WTC11 (cell line): ENCODE measurements at regions not wholly inside any gene's neighbourhood (a gene's known extent, or its start where the extent isn't known, plus 50 kb on each side); places are given as distances from the start of the nearest gene placed in this dataset.

Experiments
- ATAC-seq: fragments of 200-7000 bp; cut with Tn5 transposase; 2 replicates; pipeline ENCODE4 v1.10.0; 2021; ENCODE audit warnings: mild to moderate bottlenecking, moderate library complexity
- CTCF ChIA-PET: fragments of 300-600 bp; sonication (Branson Sonifier 250); formaldehyde crosslinking; loops from one replicate; lab custom pipeline; 2021; ENCODE audit warnings: antibody characterized with exemption; lab: Charles Lee
- POLR2A ChIA-PET: fragments of 350-600 bp; sonication (Branson Sonifier 250); formaldehyde crosslinking; loops from one replicate; lab custom pipeline; 2021; ENCODE audit warnings: antibody characterized with exemption; lab: Charles Lee
- DNase-seq: peaks from one replicate; pipeline ENCODE4 v3.0.0; 2021; ENCODE audit warnings: low spot score
- H3K27ac Mint-ChIP-seq: 2 replicates; pipeline ENCODE4 v1.8.0; 2021; ENCODE audit warnings: mixed read lengths
- H3K27me3 Mint-ChIP-seq: 2 replicates; pipeline ENCODE4 v1.8.0; 2021; ENCODE audit warnings: low read depth, mild to moderate bottlenecking, moderate library complexity, mixed read lengths
- H3K36me3 Mint-ChIP-seq: 2 replicates; pipeline ENCODE4 v1.8.0; 2021; ENCODE audit warnings: mixed read lengths
- H3K4me1 Mint-ChIP-seq: 2 replicates; pipeline ENCODE4 v1.8.0; 2022; ENCODE audit warnings: mixed read lengths
- H3K4me3 Mint-ChIP-seq: 2 replicates; pipeline ENCODE4 v1.8.0; 2021; ENCODE audit warnings: mild to moderate bottlenecking, moderate library complexity, mixed read lengths
- H3K9me3 Mint-ChIP-seq: 2 replicates; pipeline ENCODE4 v1.8.0; 2021; ENCODE audit warnings: mixed read lengths
- CREB1 ChIP-seq: sonication (generic); formaldehyde crosslinking; IDR thresholded peaks from 2 replicates; pipeline ENCODE4 v1.8.0; 2023; ENCODE audit warnings: mild to moderate bottlenecking, missing genetic modification reagents
- ETV6 ChIP-seq: sonication (generic); formaldehyde crosslinking; IDR thresholded peaks from 2 replicates; pipeline ENCODE4 v1.8.1; 2022; ENCODE audit warnings: mild to moderate bottlenecking, missing genetic modification reagents
- HMGA2 ChIP-seq: fragments of 250-450 bp; sonication (Bioruptor Pico); IDR thresholded peaks from 2 replicates; pipeline ENCODE4 v1.4.0; 2021; ENCODE audit warnings: mild to moderate bottlenecking, moderate library complexity
- IRF2 ChIP-seq: sonication (generic); formaldehyde crosslinking; IDR thresholded peaks from 2 replicates; pipeline ENCODE4 v1.8.0; 2022; ENCODE audit warnings: low read depth, missing genetic modification reagents, borderline replicate concordance
- OVOL2 ChIP-seq: fragments of 250-450 bp; sonication (Bioruptor Pico); IDR thresholded peaks from 2 replicates; pipeline ENCODE4 v1.9.0; 2021; ENCODE audit warnings: mild to moderate bottlenecking, borderline replicate concordance
- RELA ChIP-seq: sonication (generic); formaldehyde crosslinking; IDR thresholded peaks from 2 replicates; pipeline ENCODE4 v1.8.1; 2022; ENCODE audit warnings: missing genetic modification reagents, mild to moderate bottlenecking, borderline replicate concordance
- ZBTB21 ChIP-seq: sonication (generic); formaldehyde crosslinking; IDR thresholded peaks from 2 replicates; pipeline ENCODE4 v1.8.1; 2023; ENCODE audit warnings: mild to moderate bottlenecking, missing genetic modification reagents, borderline replicate concordance
- ZNF263 ChIP-seq: sonication (generic); formaldehyde crosslinking; IDR thresholded peaks from 2 replicates; pipeline ENCODE4 v1.8.1; 2022; ENCODE audit warnings: low read depth, mild to moderate bottlenecking, moderate library complexity, missing genetic modification reagents
- TF ChIP-seq, protein P1 (sequence below): sonication (generic); formaldehyde crosslinking; IDR thresholded peaks from 2 replicates; pipeline ENCODE4 v1.8.1; 2023; ENCODE audit warnings: mild to moderate bottlenecking, missing genetic modification reagents, borderline replicate concordance
- TF ChIP-seq, protein P2 (sequence below): sonication (generic); formaldehyde crosslinking; IDR thresholded peaks from 2 replicates; pipeline ENCODE4 v1.8.0; 2022; ENCODE audit warnings: mild to moderate bottlenecking, missing genetic modification reagents
- TF ChIP-seq, protein P3 (sequence below): sonication (generic); formaldehyde crosslinking; IDR thresholded peaks from 2 replicates; pipeline ENCODE4 v1.8.1; 2023; ENCODE audit warnings: mild to moderate bottlenecking, missing genetic modification reagents, moderate library complexity
- TF ChIP-seq, protein P4 (sequence below): sonication (generic); formaldehyde crosslinking; IDR thresholded peaks from 2 replicates; pipeline ENCODE4 v1.8.0; 2022; ENCODE audit warnings: mild to moderate bottlenecking, missing genetic modification reagents
- TF ChIP-seq, protein P5 (sequence below): sonication (generic); formaldehyde crosslinking; IDR thresholded peaks from 2 replicates; pipeline ENCODE4 v1.8.0; 2023; ENCODE audit warnings: mild to moderate bottlenecking, missing genetic modification reagents

DNA sequence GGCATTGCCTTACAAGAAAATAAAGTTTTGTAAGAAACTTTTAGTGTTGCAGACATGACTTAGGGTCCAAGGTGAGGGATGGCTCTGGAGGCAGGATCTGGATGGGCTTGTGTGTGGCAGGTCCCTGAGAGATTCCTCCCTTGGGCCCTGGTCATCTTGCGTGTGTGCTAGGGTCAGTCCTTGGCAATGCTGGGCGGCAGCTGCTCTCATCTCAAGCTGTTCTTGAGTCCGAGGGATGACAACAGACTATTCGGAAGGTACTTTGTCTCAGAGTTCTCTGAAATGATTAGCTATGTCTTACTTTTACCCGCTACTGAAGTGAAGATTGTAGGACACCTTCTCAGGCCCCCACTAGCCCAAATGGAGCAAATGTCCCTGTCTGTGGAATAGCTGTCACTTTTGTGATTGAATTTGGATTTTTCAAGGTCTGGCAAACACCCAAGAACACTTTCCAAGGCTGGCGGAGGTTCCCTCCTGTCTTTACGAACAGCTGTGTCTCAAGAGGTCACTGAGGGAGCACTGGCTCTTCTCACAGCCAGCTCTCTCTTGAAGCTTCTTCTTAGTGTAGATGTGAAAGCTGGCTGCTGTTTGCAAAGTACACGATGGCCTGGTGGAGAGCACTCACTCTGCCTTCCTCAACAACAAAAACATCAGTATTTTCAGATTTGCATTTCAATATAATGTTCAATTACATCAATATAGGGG lies 253.6 kb downstream of the STK31 start (continued):
- TF ChIP-seq, protein P1, sequence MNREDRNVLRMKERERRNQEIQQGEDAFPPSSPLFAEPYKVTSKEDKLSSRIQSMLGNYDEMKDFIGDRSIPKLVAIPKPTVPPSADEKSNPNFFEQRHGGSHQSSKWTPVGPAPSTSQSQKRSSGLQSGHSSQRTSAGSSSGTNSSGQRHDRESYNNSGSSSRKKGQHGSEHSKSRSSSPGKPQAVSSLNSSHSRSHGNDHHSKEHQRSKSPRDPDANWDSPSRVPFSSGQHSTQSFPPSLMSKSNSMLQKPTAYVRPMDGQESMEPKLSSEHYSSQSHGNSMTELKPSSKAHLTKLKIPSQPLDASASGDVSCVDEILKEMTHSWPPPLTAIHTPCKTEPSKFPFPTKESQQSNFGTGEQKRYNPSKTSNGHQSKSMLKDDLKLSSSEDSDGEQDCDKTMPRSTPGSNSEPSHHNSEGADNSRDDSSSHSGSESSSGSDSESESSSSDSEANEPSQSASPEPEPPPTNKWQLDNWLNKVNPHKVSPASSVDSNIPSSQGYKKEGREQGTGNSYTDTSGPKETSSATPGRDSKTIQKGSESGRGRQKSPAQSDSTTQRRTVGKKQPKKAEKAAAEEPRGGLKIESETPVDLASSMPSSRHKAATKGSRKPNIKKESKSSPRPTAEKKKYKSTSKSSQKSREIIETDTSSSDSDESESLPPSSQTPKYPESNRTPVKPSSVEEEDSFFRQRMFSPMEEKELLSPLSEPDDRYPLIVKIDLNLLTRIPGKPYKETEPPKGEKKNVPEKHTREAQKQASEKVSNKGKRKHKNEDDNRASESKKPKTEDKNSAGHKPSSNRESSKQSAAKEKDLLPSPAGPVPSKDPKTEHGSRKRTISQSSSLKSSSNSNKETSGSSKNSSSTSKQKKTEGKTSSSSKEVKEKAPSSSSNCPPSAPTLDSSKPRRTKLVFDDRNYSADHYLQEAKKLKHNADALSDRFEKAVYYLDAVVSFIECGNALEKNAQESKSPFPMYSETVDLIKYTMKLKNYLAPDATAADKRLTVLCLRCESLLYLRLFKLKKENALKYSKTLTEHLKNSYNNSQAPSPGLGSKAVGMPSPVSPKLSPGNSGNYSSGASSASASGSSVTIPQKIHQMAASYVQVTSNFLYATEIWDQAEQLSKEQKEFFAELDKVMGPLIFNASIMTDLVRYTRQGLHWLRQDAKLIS (CRISPR knock-in tag): no peak
- TF ChIP-seq, all 79 proteins: peak for 0

DNA sequence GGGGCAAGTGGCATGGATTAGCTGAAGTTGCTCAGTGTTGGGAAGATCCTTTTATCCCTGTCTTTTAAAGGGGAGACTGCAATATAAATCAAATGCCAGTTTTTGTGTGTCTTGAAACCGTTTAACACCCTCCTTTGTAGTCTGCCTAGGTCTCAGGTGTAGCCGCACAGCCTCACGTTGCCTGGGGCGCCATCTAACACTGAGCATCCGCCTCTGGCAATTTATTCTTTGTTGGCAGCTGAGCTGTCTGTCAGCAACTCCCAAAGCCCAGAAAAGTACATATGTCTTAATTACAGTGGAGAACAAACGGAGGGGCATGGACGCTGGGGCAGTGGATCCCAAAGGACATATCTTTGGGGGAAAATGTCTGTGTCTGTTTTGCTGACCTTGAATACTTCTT lies 254.7 kb downstream of the STK31 start:
- H3K27me3 Mint-ChIP-seq: no peaks in the 10 kb centered on the region
- no peaks in the 10 kb centered on the region for H3K36me3 Mint-ChIP-seq
- POLR2A ChIA-PET: no interaction called here
- no peak for DNase-seq
- 0 out of 2 replicates have a peak, but pooled peaks cover 5% of the 10 kb centered on the region for H3K9me3 Mint-ChIP-seq
- H3K4me3 Mint-ChIP-seq: no peak overlapping the region
- ATAC-seq: no peak
- no peak overlapping the region for H3K27ac Mint-ChIP-seq
- peaks cover 24% of the 10 kb centered on the region for H3K4me1 Mint-ChIP-seq
- CTCF ChIA-PET: no interaction called here
- TF ChIP-seq CREB1 (CRISPR knock-in tag) (no peak), IRF2 (no peak), RELA (no peak)
- TF ChIP-seq, protein P2, sequence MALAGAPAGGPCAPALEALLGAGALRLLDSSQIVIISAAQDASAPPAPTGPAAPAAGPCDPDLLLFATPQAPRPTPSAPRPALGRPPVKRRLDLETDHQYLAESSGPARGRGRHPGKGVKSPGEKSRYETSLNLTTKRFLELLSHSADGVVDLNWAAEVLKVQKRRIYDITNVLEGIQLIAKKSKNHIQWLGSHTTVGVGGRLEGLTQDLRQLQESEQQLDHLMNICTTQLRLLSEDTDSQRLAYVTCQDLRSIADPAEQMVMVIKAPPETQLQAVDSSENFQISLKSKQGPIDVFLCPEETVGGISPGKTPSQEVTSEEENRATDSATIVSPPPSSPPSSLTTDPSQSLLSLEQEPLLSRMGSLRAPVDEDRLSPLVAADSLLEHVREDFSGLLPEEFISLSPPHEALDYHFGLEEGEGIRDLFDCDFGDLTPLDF (CRISPR knock-in tag): no peak

DNA sequence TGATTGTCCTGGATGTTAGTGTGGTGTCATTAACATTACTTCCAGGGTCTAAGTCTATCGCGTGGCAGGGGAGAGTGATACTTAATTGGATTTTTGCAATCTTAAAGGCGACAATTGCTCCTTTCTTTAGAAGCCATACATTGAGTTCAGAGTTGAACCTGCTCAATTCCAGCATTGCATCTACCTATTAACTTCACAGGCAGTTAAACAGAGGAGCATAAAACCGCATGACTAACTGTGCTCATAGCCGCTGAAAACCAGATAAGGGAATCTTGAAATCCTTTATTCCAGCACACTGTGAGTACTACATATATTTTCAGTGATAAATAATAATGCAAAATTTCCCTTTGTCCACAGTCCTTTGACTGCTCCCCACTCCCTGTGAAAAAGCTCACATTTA lies 255.3 kb downstream of the STK31 start:
- no peak for ATAC-seq
- peaks cover 26% of the 10 kb centered on the region for H3K4me1 Mint-ChIP-seq
- TF ChIP-seq HMGA2 (CRISPR knock-in tag) (no peak), ETV6 (CRISPR knock-in tag) (no peak), ZBTB21 (CRISPR knock-in tag) (no peak)
- TF ChIP-seq, protein P3, sequence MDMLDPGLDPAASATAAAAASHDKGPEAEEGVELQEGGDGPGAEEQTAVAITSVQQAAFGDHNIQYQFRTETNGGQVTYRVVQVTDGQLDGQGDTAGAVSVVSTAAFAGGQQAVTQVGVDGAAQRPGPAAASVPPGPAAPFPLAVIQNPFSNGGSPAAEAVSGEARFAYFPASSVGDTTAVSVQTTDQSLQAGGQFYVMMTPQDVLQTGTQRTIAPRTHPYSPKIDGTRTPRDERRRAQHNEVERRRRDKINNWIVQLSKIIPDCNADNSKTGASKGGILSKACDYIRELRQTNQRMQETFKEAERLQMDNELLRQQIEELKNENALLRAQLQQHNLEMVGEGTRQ (CRISPR knock-in tag): no peak
- TF ChIP-seq, all 79 proteins: peak for 0
- CTCF ChIA-PET: no interaction called here
- Mint-ChIP-seq H3K27ac (no peak overlapping the region), H3K9me3 (0 out of 2 replicates have a peak, but pooled peaks cover 5% of the 10 kb centered on the region), H3K4me3 (no peak overlapping the region), H3K36me3 (no peaks in the 10 kb centered on the region), H3K27me3 (no peaks in the 10 kb centered on the region)
- POLR2A ChIA-PET: no interaction called here
- DNase-seq: no peak

DNA sequence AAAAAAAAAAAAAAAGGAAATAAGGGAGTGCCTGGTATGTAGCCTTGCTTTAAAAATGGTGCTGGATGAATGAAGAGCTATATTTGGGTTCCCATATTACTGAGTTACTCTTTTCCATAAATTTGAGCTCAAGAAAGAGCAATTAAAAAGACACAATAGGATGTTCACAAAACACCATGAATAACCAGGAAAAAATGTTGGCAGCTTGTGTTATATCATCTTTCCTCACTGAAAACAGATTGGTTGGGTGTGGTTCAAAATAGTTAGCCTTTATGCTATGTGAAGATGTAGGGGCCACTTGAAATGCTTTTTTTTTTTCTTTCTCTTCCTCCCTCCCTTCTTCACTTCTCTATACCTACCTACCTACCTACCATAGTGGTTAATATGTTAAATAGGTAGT lies 256.9 kb downstream of the STK31 start:
- ChIA-PET CTCF (no interaction called here), POLR2A (no interaction called here)
- Mint-ChIP-seq H3K4me1 (peaks cover 26% of the 10 kb centered on the region), H3K9me3 (0 out of 2 replicates have a peak, but pooled peaks cover 5% of the 10 kb centered on the region), H3K4me3 (no peak overlapping the region), H3K36me3 (no peaks in the 10 kb centered on the region), H3K27me3 (no peaks in the 10 kb centered on the region), H3K27ac (no peak overlapping the region)
- DNase-seq (no peak), ATAC-seq (no peak)
- TF ChIP-seq, protein P4, sequence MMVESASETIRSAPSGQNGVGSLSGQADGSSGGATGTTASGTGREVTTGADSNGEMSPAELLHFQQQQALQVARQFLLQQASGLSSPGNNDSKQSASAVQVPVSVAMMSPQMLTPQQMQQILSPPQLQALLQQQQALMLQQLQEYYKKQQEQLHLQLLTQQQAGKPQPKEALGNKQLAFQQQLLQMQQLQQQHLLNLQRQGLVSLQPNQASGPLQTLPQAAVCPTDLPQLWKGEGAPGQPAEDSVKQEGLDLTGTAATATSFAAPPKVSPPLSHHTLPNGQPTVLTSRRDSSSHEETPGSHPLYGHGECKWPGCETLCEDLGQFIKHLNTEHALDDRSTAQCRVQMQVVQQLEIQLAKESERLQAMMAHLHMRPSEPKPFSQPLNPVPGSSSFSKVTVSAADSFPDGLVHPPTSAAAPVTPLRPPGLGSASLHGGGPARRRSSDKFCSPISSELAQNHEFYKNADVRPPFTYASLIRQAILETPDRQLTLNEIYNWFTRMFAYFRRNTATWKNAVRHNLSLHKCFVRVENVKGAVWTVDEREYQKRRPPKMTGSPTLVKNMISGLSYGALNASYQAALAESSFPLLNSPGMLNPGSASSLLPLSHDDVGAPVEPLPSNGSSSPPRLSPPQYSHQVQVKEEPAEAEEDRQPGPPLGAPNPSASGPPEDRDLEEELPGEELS (CRISPR knock-in tag): no peak
- TF ChIP-seq, protein P5, sequence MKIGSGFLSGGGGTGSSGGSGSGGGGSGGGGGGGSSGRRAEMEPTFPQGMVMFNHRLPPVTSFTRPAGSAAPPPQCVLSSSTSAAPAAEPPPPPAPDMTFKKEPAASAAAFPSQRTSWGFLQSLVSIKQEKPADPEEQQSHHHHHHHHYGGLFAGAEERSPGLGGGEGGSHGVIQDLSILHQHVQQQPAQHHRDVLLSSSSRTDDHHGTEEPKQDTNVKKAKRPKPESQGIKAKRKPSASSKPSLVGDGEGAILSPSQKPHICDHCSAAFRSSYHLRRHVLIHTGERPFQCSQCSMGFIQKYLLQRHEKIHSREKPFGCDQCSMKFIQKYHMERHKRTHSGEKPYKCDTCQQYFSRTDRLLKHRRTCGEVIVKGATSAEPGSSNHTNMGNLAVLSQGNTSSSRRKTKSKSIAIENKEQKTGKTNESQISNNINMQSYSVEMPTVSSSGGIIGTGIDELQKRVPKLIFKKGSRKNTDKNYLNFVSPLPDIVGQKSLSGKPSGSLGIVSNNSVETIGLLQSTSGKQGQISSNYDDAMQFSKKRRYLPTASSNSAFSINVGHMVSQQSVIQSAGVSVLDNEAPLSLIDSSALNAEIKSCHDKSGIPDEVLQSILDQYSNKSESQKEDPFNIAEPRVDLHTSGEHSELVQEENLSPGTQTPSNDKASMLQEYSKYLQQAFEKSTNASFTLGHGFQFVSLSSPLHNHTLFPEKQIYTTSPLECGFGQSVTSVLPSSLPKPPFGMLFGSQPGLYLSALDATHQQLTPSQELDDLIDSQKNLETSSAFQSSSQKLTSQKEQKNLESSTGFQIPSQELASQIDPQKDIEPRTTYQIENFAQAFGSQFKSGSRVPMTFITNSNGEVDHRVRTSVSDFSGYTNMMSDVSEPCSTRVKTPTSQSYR: no peak
- TF ChIP-seq OVOL2 (CRISPR knock-in tag) (no peak), ZNF263 (no peak)
